HepG2 (cell line): ENCODE measurements at regions not wholly inside any gene's neighbourhood (a gene's known extent, or its start where the extent isn't known, plus 50 kb on each side); places are given as distances from the start of the nearest gene placed in this dataset.
"Not testable (repeated sequence)": the region's sequence is repeated elsewhere in the genome, so short reads cannot be mapped to it uniquely, and the experiment has no call there.

ENCODE experiments used
- ATAC-seq: fragments of 200-7000 bp; cut with Tn5 transposase; 3 replicates; pipeline ENCODE4 v1.9.1; 2020; ENCODE audit warnings: mild to moderate bottlenecking, moderate library complexity
- BruUV-seq: library from RNA; stranded (reverse); fragments of 400-500 nt; replicated peaks from 2 replicates; lab custom pipeline; 2021; lab: Mats Ljungman, UMichigan
- CTCF ChIA-PET: fragments of 300-600 bp; formaldehyde crosslinking; extraction: SDS; loops from one replicate; lab custom pipeline; 2021; ENCODE audit warnings: low total read pairs, inconsistent platforms, low intra/inter-chr PET ratio; lab: Yijun Ruan, JAX
- POLR2A ChIA-PET: fragments of 350-600 bp; sonication (Branson Sonifier 250); formaldehyde crosslinking; loops from one replicate; lab custom pipeline; 2020; ENCODE audit warnings: antibody characterized with exemption, inconsistent platforms; lab: Yijun Ruan, JAX
- DNase-seq: peaks from one replicate; pipeline ENCODE4 v3.0.0-alpha.2; 2015; ENCODE audit warnings: low spot score
- FAIRE-seq: peaks from 3 replicates; lab custom pipeline; 2011; peaks lifted over from hg19 to GRCh38; lab: Jason Lieb, UNC
- H2AFZ ChIP-seq: one replicate; pipeline ENCODE4 v1.6.1; 2011; ENCODE audit warnings: low read length, inconsistent platforms
- H3K27ac ChIP-seq: fragments of 300-600 bp; 3 replicates; pipeline ENCODE4 v1.8.0; 2011; ENCODE audit warnings: mixed run types, mild to moderate bottlenecking, mixed read lengths, low read length, inconsistent platforms; ENCODE audit not compliant: insufficient read depth; ENCODE audit errors: extremely low read length
- H3K27me3 ChIP-seq, 2 experiments: fragments of 200-600 bp in 1 of 2; 2 replicates in 1 of 2; 3 replicates in 1 of 2; pipeline versions ENCODE4 v1.6.0 to v1.8.0; 2011; ENCODE audit warnings: low read length in 2 of 2, mild to moderate bottlenecking in 2 of 2, moderate library complexity in 2 of 2, inconsistent platforms in 1 of 2; ENCODE audit not compliant: insufficient read depth in 2 of 2, control insufficient read depth in 1 of 2
- H3K36me3 ChIP-seq, 2 experiments: fragments of 200-600 bp in 1 of 2; replicated peaks in 1 of 2; 2 replicates in 1 of 2; 3 replicates in 1 of 2; pipeline versions ENCODE4 v1.5.1 to v1.8.0; 2011; ENCODE audit warnings: low read length in 2 of 2, inconsistent platforms in 1 of 2; ENCODE audit not compliant: insufficient read depth in 2 of 2, control insufficient read depth in 1 of 2
- H3K4me1 ChIP-seq: 2 replicates; pipeline ENCODE4 v1.5.1; 2012; ENCODE audit warnings: low read length, inconsistent platforms; ENCODE audit not compliant: insufficient read depth
- H3K4me2 ChIP-seq: 2 replicates; pipeline ENCODE4 v1.6.0; 2011; ENCODE audit warnings: low read depth, low read length, inconsistent platforms
- H3K4me3 ChIP-seq, 3 experiments: fragments of 200-600 bp in 1 of 3; sonication (generic), shearing (Covaris generic) in 1 of 3; replicated peaks in 1 of 3; 2 replicates each; pipeline ENCODE4 v1.5.1; 2011 to 2016; ENCODE audit warnings: low read length in 3 of 3, inconsistent platforms in 2 of 3, low read depth in 2 of 3, mild to moderate bottlenecking in 2 of 3, control low read depth in 1 of 3, mixed read lengths in 1 of 3; ENCODE audit not compliant: insufficient read depth in 1 of 3
- H3K79me2 ChIP-seq: one replicate; pipeline ENCODE4 v1.6.1; 2011; ENCODE audit warnings: low read length, inconsistent platforms; ENCODE audit not compliant: insufficient read depth
- H3K9ac ChIP-seq: 2 replicates; pipeline ENCODE4 v1.6.0; 2011; ENCODE audit warnings: mild to moderate bottlenecking, low read depth, low read length, inconsistent platforms; ENCODE audit not compliant: insufficient read depth
- H3K9me3 ChIP-seq: 2 replicates; pipeline ENCODE4 v1.5.1; 2012; ENCODE audit warnings: mild to moderate bottlenecking, low read length
- H4K20me1 ChIP-seq: 2 replicates; pipeline ENCODE4 v1.6.0; 2011; ENCODE audit warnings: inconsistent platforms, mild to moderate bottlenecking, low read length, moderate library complexity; ENCODE audit not compliant: insufficient read depth
- HMGA1 ChIP-seq: sonication (generic); formaldehyde crosslinking; conservative IDR thresholded peaks from 2 replicates; pipeline ENCODE4 v1.4.0; 2020; ENCODE audit warnings: missing genetic modification reagents
- SP4 ChIP-seq: sonication (generic); formaldehyde crosslinking; IDR thresholded peaks from 2 replicates; pipeline ENCODE4 v1.8.1; 2023; ENCODE audit warnings: mild to moderate bottlenecking, missing genetic modification reagents
- TEAD2 ChIP-seq: sonication (generic); formaldehyde crosslinking; IDR thresholded peaks from 2 replicates; pipeline ENCODE4 v1.9.0; 2021; ENCODE audit warnings: missing genetic modification reagents
- ZNF670 ChIP-seq: sonication (generic); formaldehyde crosslinking; IDR thresholded peaks from 2 replicates; pipeline ENCODE4 v1.8.0; 2022; ENCODE audit warnings: mild to moderate bottlenecking, missing genetic modification reagents, borderline replicate concordance
- ZNF772 ChIP-seq: sonication (generic); formaldehyde crosslinking; IDR thresholded peaks from 2 replicates; pipeline ENCODE4 v1.5.0; 2020; ENCODE audit warnings: mild to moderate bottlenecking, missing genetic modification reagents
- ZNF775 ChIP-seq: sonication (generic); formaldehyde crosslinking; IDR thresholded peaks from 2 replicates; pipeline ENCODE4 v1.4.0; 2020; ENCODE audit warnings: missing genetic modification reagents, mild to moderate bottlenecking, moderate library complexity, borderline replicate concordance
- WGBS: methylation state at CpG from one replicate; pipeline ENCODE4 v1.1.6; 2017; ENCODE audit warnings: low lambda C conversion rate; 5-methylcytosine and 5-hydroxymethylcytosine counted together
- in situ Hi-C: cut with HindIII; loops from 2 replicates; pipeline ENCODE4 v1.10.0; 2017; ENCODE audit warnings: low pct_unique_long_range_greater_than_20kb; ENCODE audit not compliant: extremely low pct_ligation_motif_present
- intact Hi-C: fragments of 100-400 bp; cut with micrococcal nuclease; formaldehyde crosslinking; loops from one replicate; pipeline ENCODE4 v1.10.0; 2022; ENCODE audit not compliant: unreplicated experiment
- TF ChIP-seq, protein P1 (sequence below): sonication (generic); formaldehyde crosslinking; IDR thresholded peaks from 2 replicates; pipeline ENCODE4 v1.5.0; 2020; ENCODE audit warnings: mild to moderate bottlenecking, missing genetic modification reagents, borderline replicate concordance

DNA sequence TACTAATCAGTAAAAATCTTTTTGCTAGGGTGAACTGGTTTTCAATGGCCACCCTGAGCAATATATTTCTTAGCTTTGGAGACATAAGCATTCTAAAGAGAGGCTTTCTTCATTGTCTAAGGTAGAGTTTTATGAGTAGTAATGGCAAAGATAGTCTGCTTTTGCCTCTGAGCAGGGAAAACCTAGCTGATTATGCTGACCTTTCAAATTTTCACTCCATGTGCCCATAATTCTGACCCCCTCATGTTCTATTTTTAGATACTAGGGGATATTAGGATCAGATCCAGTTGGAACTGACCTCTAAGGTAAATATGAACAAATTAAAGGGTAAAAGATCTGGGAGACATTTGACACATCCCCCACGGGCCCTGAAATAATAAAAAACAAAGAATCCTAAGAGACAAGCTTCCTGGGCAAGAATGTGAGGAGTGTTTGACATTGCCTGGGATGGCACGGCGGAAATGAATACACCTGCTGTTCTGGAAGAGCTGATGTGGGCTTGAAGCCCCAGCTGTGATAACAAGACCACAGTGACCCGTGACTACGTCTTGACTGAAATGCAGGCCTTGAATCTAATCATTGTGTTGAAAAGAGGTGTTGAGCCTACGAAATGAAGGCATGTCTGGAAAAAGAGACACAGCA lies 392.1 kb upstream of the FRG1 start (continued):
- no peak for TF ChIP-seq ZNF775 (CRISPR knock-in tag)
- TF ChIP-seq HMGA1 (CRISPR knock-in tag) = no peak
- TF ChIP-seq ZNF670 (CRISPR knock-in tag) = no peak
- TF ChIP-seq ZNF772 (CRISPR knock-in tag) = no peak
- TF ChIP-seq TEAD2 = no peak
- no peak for TF ChIP-seq SP4 (CRISPR knock-in tag)
- TF ChIP-seq, protein P1, sequence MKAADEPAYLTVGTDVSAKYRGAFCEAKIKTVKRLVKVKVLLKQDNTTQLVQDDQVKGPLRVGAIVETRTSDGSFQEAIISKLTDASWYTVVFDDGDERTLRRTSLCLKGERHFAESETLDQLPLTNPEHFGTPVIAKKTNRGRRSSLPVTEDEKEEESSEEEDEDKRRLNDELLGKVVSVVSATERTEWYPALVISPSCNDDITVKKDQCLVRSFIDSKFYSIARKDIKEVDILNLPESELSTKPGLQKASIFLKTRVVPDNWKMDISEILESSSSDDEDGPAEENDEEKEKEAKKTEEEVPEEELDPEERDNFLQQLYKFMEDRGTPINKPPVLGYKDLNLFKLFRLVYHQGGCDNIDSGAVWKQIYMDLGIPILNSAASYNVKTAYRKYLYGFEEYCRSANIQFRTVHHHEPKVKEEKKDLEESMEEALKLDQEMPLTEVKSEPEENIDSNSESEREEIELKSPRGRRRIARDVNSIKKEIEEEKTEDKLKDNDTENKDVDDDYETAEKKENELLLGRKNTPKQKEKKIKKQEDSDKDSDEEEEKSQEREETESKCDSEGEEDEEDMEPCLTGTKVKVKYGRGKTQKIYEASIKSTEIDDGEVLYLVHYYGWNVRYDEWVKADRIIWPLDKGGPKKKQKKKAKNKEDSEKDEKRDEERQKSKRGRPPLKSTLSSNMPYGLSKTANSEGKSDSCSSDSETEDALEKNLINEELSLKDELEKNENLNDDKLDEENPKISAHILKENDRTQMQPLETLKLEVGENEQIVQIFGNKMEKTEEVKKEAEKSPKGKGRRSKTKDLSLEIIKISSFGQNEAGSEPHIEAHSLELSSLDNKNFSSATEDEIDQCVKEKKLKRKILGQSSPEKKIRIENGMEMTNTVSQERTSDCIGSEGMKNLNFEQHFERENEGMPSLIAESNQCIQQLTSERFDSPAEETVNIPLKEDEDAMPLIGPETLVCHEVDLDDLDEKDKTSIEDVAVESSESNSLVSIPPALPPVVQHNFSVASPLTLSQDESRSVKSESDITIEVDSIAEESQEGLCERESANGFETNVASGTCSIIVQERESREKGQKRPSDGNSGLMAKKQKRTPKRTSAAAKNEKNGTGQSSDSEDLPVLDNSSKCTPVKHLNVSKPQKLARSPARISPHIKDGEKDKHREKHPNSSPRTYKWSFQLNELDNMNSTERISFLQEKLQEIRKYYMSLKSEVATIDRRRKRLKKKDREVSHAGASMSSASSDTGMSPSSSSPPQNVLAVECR (CRISPR knock-in tag) = no peak

DNA sequence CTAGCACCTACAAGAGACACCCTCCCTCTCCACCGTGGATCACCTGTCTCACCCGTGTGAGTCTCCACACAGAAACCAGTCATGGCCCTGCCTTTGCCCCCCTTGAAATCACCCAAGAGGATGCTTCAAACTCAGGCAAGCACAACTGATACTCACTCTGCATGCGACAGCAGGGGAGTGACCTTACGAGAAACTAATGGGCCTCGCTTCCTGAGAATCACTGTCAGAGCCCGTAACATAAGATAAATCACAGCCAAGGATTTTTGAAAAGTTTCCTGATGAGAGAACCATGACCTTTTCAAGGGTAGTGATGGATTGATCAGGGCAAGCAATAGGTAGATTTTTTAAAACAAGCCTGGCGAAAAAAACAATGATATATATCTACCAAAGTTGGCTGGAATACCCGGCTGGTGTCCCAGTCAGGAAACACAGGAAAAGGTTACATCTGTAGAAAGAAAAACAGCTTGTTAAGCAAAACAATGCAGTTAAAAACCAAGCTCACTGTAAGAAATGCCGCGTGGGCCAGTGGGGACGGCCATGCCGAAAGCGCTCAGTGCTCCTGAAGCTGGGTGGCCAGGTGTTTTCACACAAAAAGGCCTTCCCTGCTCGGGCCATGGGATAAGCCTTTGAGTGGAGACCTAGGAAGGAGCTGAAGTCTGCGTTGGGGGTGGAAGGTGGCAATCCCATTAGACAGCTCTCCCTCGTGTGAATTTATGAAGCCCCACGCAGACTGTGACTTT lies 388.6 kb upstream of the FRG1 start:
- POLR2A ChIA-PET, ATAC-seq, H3K27ac ChIP-seq, H3K79me2 ChIP-seq, H3K36me3 ChIP-seq, in situ Hi-C loops, H3K4me2 ChIP-seq, intact Hi-C loops, H3K4me1 ChIP-seq, BruUV-seq, CTCF ChIA-PET, FAIRE-seq, H2AFZ ChIP-seq, H3K4me3 ChIP-seq, H3K9ac ChIP-seq, H3K27me3 ChIP-seq, H4K20me1 ChIP-seq, H3K9me3 ChIP-seq, DNase-seq: not testable (repeated sequence)
- 42% methylated on average over 17 of the region's 17 CpGs for WGBS

DNA sequence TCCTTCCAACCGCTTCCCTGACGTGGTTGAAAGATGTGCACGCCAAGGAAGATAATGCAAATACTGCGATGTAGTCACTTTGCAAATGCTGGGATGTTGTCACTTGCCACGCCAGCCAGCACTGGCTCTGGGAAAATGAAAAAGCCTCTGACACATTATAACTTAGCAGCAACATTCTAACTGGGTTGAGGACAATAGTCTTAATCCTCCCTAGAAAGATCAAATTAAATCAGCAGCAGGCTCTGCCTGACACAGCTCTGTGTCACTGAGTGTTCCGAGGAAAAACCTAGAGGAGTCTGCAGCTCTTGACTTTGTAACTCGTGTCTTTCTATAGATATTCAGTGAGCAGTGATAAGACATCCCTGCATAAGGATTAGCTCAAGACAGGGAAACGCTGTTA lies 380.1 kb upstream of the FRG1 start:
- H2AFZ ChIP-seq, H3K79me2 ChIP-seq, H3K9me3 ChIP-seq, CTCF ChIA-PET, H4K20me1 ChIP-seq, FAIRE-seq, H3K4me1 ChIP-seq, H3K36me3 ChIP-seq, H3K27ac ChIP-seq, BruUV-seq, H3K27me3 ChIP-seq, intact Hi-C loops, DNase-seq, H3K4me2 ChIP-seq, POLR2A ChIA-PET, H3K9ac ChIP-seq, H3K4me3 ChIP-seq, ATAC-seq, in situ Hi-C loops: not testable (repeated sequence)
- 29% methylated on average over 8 of the region's 8 CpGs for WGBS
